Gastroesophageal sphincter (tissue), 4 donors: ENCODE measurements at regions not wholly inside any gene's neighbourhood (a gene's known extent, or its start where the extent isn't known, plus 50 kb on each side); places are given as distances from the start of the nearest gene placed in this dataset.

Source experiments
- ATAC-seq: fragments of 150-250 bp; one replicate; pipeline ENCODE4 v1.9.1; 2016; ENCODE audit warnings: mild to moderate bottlenecking, moderate library complexity
- H3K27ac ChIP-seq, 4 donors: fragments of 200-600 bp; sonication (generic) in 3 of 4; 1 replicate in 3 of 4; 2 replicates in 1 of 4; pipeline ENCODE4 v1.5.1; 2016 to 2019
- H3K27me3 ChIP-seq: fragments of 200-600 bp; sonication (generic); one replicate; pipeline ENCODE4 v1.5.1; 2019
- H3K36me3 ChIP-seq, 2 donors: fragments of 200-600 bp; sonication (generic); one replicate each; pipeline ENCODE4 v1.5.1; 2019; ENCODE audit warnings: control low read depth in 1 of 2
- H3K4me1 ChIP-seq, 3 donors: fragments of 200-600 bp; sonication (generic); 1 replicate in 2 of 3; 2 replicates in 1 of 3; pipeline ENCODE4 v1.5.1; 2016 to 2019; ENCODE audit warnings: control low read depth in 2 of 3
- H3K4me3 ChIP-seq, 2 donors: fragments of 200-600 bp; sonication (generic); one replicate each; pipeline ENCODE4 v1.5.1; 2019; ENCODE audit warnings: mild to moderate bottlenecking in 1 of 2, moderate library complexity in 1 of 2
- H3K9me3 ChIP-seq, 3 donors: fragments of 200-600 bp; sonication (generic); one replicate each; pipeline ENCODE4 v1.5.1; 2017 to 2019; ENCODE audit warnings: control low read depth in 2 of 3
- CTCF ChIP-seq, 4 experiments: fragments of 200-600 bp in 2 of 4; fragments of 450-650 bp in 2 of 4; sonication (generic) in 1 of 4; IDR thresholded peaks; one replicate each; pipeline ENCODE4 v1.5.1; 2017 to 2019; ENCODE audit warnings: antibody characterized with exemption in 4 of 4, mild to moderate bottlenecking in 2 of 4, moderate library complexity in 2 of 4
- EP300 ChIP-seq: sonication (generic); formaldehyde crosslinking; IDR thresholded peaks from one replicate; pipeline ENCODE4 v1.6.1; 2017; ENCODE audit warnings: antibody characterized with exemption, mild to moderate bottlenecking
- POLR2A ChIP-seq, 2 donors: fragments of 450-650 bp; IDR thresholded peaks; one replicate each; pipeline ENCODE4 v1.6.1; 2017; ENCODE audit warnings: antibody characterized with exemption in 2 of 2, mild to moderate bottlenecking in 2 of 2, moderate library complexity in 1 of 2
- POLR2AphosphoS5 ChIP-seq: sonication (generic); formaldehyde crosslinking; IDR thresholded peaks from one replicate; pipeline ENCODE4 v1.6.1; 2017; ENCODE audit warnings: antibody characterized with exemption
- WGBS, 2 donors: methylation state at CpG; one replicate each; pipeline ENCODE4 v1.1.5; 2018; ENCODE audit warnings: low coverage in 1 of 2; 5-methylcytosine and 5-hydroxymethylcytosine counted together

GRCh38 chr12:115260762-115261675 is 577.0 kb upstream of the TBX3 start:
- Histone ChIP-seq H3K4me1 (no peaks in the 10 kb centered on the region), H3K27me3 (no peaks in the 10 kb centered on the region), H3K9me3 (no peaks in the 10 kb centered on the region), H3K4me3 (no peak overlapping the region), H3K36me3 (no peaks in the 10 kb centered on the region), H3K27ac (no peak overlapping the region)
- TF ChIP-seq POLR2AphosphoS5, result no peak
- no peak for TF ChIP-seq CTCF (IDR thresholded peaks at IDR 0.05)
- no peak for TF ChIP-seq POLR2A (IDR thresholded peaks at IDR 0.05)
- no peak for TF ChIP-seq EP300
- no peak for ATAC-seq
- 52 to 67% methylated on average over 4 to 5 of the region's 7 CpGs for WGBS, 2 donors

DNA sequence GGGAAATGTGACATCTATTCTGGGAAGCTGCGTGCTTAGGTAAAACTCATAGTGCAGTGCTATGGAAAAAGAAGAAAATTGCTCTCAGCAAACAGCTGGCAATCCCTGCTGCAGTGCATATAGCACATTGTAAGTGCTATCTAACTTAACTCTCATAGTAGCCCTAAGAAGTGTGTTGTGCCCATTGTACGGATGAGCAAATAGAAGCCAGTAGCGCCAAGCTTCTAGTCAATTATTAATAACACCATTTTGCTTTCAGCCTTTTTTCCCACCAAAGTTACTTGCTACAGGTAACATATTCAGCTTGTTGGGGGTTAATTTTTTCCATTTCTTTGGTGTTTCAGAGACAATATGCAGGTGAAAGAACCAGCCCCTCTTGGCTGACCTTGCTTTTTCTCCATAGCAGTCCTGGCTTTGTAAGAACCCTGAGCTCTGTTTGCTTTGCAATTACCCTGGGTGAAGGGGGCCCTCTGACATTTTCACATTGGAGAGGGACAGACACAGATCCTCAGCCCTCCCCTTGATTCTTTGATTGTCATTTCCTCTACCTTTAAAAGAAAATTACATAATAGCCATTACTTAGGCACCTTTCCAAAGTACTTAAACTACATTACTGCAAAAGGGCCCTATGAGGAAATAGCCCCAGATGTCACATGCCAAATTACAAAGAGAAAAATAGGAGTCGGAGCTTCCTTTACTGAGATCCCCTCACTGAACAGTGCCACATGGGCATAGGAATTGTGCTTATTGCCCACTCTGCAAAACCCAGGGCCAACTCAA is 576.2 kb upstream of the TBX3 start:
- no peak for ATAC-seq
- H3K4me3 ChIP-seq, result no peak overlapping the region
- no peak overlapping the region for H3K27ac ChIP-seq
- TF ChIP-seq POLR2AphosphoS5 (no peak), EP300 (no peak), POLR2A (IDR thresholded peaks at IDR 0.05) (no peak), CTCF (IDR thresholded peaks at IDR 0.05) (no peak)
- H3K4me1 ChIP-seq, result no peaks in the 10 kb centered on the region
- H3K9me3 ChIP-seq, result no peaks in the 10 kb centered on the region
- 94 to 100% methylated on average over 2 to 4 of the region's 4 CpGs for WGBS, 2 donors
- no peaks in the 10 kb centered on the region for H3K27me3 ChIP-seq
- no peaks in the 10 kb centered on the region for H3K36me3 ChIP-seq

DNA sequence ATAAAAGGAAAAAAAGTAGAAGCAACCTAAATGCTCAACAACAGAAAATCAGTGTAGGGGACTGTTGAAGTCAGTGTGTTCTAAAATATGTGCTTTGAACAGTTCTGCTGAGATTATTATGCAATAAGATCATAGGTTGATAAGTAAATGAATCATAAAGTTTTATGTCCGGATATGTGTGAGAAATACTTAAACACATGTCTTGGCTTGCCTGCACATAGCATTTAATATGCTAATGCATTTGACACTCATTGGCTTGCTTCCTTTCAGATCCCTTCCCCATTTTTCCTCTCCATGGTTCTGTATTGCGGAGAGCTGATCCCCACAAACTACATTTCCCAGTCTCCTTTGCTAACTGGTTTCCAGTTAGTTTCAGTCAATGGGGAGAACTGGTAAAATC is 573.8 kb upstream of the TBX3 start:
- Histone ChIP-seq H3K27ac (no peak overlapping the region), H3K36me3 (no peaks in the 10 kb centered on the region), H3K27me3 (no peaks in the 10 kb centered on the region), H3K4me1 (no peaks in the 10 kb centered on the region), H3K4me3 (no peak overlapping the region), H3K9me3 (no peaks in the 10 kb centered on the region)
- no peak for TF ChIP-seq POLR2AphosphoS5
- no peak for ATAC-seq
- 88 to 96% methylated on average over 2 of the region's 2 CpGs for WGBS, 2 donors

- Histone ChIP-seq H3K4me1 (no peaks in the 10 kb centered on the region), H3K36me3 (no peaks in the 10 kb centered on the region), H3K9me3 (no peaks in the 10 kb centered on the region), H3K4me3 (no peak overlapping the region), H3K27me3 (no peaks in the 10 kb centered on the region), H3K27ac (no peak overlapping the region)
- TF ChIP-seq EP300 (no peak), POLR2AphosphoS5 (no peak), CTCF (IDR thresholded peaks at IDR 0.05) (no peak), POLR2A (IDR thresholded peaks at IDR 0.05) (no peak)
- no peak for ATAC-seq
- WGBS, 2 donors, result 85 to 100% methylated on average over 4 of the region's 5 CpGs
Observed at GRCh38 chr12:115255962-115256361, 572.0 kb upstream of the TBX3 start.

DNA sequence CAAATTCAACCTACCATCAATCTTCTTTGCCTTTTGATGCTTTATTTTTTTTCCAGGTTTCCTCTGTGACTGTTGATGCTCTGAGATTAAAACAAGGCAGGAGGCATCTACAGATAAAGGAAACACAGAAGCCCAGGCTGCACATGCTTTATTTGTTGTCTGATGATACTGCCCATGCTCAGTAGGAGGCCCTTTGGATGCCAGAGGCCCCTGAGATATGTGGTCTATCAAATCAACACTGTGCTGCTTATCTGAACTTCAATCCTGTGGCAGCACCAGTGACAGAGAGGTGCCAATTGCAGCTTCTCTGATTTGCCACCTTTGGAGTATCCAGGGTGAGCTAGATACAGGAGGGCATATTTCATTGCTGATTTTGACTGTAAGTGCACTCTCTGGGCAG is 571.3 kb upstream of the TBX3 start:
- no peak overlapping the region for H3K4me3 ChIP-seq
- TF ChIP-seq POLR2AphosphoS5 (no peak), CTCF (IDR thresholded peaks at IDR 0.05) (no peak), EP300 (no peak), POLR2A (IDR thresholded peaks at IDR 0.05) (no peak)
- H3K4me1 ChIP-seq, result no peaks in the 10 kb centered on the region
- H3K9me3 ChIP-seq, result no peaks in the 10 kb centered on the region
- no peak overlapping the region for H3K27ac ChIP-seq
- H3K36me3 ChIP-seq, result no peaks in the 10 kb centered on the region
- no peaks in the 10 kb centered on the region for H3K27me3 ChIP-seq
- ATAC-seq, result no peak
